PFSK-1 (cell line): ENCODE measurements at regions not wholly inside any gene's neighbourhood (a gene's known extent, or its start where the extent isn't known, plus 50 kb on each side); places are given as distances from the start of the nearest gene placed in this dataset.

Experiments used
- FOXP2 ChIP-seq: optimal IDR thresholded peaks from 2 replicates; pipeline ENCODE3; 2011; ENCODE audit warnings: borderline replicate concordance, control low read depth, inconsistent platforms; ENCODE audit not compliant: insufficient read depth; ENCODE audit errors: extremely low read length, extremely low read depth
- POLR2AphosphoS5 ChIP-seq: IDR thresholded peaks from 2 replicates; pipeline ENCODE4 v1.6.1; 2012; ENCODE audit warnings: low read depth, mild to moderate bottlenecking, control low read depth, low read length, moderate library complexity
- SIN3A ChIP-seq: IDR thresholded peaks from 2 replicates; pipeline ENCODE4 v1.6.1; 2012; ENCODE audit warnings: mild to moderate bottlenecking, low read length, moderate library complexity, borderline replicate concordance; ENCODE audit not compliant: insufficient read depth
- TAF1 ChIP-seq: IDR thresholded peaks from 2 replicates; pipeline ENCODE4 v1.6.1; 2012; ENCODE audit warnings: low read length, control low read depth, borderline replicate concordance; ENCODE audit not compliant: insufficient read depth
- TF ChIP-seq, protein P1 (sequence below), 2 experiments: IDR thresholded peaks; 2 replicates each; pipeline versions ENCODE4 v1.6.1 to v1.8.0; 2011 to 2012; ENCODE audit warnings: low read depth in 2 of 2, low read length in 2 of 2, control low read depth in 1 of 2, inconsistent platforms in 1 of 2, mild to moderate bottlenecking in 1 of 2, moderate library complexity in 1 of 2; ENCODE audit not compliant: insufficient read depth in 1 of 2

DNA sequence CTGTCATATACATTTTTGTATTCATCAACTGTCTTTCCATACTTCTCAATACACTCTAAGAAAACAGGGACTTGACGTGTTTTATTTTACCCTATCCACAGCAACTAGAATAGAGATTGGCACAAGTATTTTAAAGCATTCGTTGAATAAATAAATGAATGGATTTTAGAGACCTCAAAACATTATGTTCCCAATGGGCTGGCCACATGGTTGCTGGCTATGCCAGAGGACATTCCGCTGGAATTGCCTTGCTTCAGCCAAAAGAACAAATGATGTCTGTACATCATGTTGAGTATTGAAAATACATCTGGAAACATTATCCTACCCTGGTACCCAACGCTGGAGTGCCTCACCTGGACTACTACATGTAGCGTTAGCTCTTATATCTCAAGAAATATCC lies 132.8 kb upstream of the RAP1B start:
- TF ChIP-seq, protein P1, sequence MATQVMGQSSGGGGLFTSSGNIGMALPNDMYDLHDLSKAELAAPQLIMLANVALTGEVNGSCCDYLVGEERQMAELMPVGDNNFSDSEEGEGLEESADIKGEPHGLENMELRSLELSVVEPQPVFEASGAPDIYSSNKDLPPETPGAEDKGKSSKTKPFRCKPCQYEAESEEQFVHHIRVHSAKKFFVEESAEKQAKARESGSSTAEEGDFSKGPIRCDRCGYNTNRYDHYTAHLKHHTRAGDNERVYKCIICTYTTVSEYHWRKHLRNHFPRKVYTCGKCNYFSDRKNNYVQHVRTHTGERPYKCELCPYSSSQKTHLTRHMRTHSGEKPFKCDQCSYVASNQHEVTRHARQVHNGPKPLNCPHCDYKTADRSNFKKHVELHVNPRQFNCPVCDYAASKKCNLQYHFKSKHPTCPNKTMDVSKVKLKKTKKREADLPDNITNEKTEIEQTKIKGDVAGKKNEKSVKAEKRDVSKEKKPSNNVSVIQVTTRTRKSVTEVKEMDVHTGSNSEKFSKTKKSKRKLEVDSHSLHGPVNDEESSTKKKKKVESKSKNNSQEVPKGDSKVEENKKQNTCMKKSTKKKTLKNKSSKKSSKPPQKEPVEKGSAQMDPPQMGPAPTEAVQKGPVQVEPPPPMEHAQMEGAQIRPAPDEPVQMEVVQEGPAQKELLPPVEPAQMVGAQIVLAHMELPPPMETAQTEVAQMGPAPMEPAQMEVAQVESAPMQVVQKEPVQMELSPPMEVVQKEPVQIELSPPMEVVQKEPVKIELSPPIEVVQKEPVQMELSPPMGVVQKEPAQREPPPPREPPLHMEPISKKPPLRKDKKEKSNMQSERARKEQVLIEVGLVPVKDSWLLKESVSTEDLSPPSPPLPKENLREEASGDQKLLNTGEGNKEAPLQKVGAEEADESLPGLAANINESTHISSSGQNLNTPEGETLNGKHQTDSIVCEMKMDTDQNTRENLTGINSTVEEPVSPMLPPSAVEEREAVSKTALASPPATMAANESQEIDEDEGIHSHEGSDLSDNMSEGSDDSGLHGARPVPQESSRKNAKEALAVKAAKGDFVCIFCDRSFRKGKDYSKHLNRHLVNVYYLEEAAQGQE (IDR thresholded peaks at IDR 0.05; ENCODE audit: insufficient read depth in 1 of 2, low read depth in 2 of 2, low read length in 2 of 2), result no peak
- TF ChIP-seq TAF1 (no peak), POLR2AphosphoS5 (no peak), SIN3A (no peak), FOXP2 (no peak)

DNA sequence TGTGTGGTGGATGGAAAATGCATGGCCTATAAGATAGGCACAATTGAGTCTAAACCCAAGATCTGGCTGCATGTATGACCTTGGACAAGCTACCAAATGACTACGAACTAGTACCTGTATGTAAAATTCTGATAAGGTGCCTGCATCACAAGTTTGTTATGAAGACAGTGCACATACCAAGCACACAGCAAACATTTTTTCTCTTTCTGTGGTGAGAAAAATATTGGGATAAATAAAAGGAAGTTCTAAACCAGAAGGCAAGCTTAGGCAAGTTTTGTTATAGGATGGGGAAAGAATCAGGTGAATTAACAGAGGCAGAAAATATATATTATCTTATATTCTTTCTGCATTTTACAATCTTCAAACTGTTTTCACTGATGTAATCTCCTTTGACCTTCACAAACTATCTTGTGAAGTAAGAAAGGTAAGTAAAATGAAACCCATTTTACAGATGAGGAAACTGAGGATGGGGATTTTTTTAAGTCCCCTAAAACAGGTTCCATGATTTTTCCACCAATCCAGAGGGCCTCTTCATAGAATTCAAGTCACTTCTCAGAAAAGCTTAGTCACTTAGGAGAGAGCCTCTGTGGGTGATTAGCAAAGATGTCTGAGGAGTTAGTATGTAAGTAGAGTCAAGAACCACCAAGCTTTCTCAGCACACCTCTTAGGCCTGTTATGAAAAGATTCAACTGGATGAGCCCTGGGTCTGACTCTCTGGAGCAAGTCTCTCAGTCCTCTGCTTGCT lies 132.0 kb upstream of the RAP1B start:
- TF ChIP-seq TAF1 (no peak), SIN3A (no peak), POLR2AphosphoS5 (no peak), FOXP2 (no peak)
- TF ChIP-seq, protein P1 (IDR thresholded peaks at IDR 0.05; ENCODE audit: insufficient read depth in 1 of 2, low read depth in 2 of 2, low read length in 2 of 2), result no peak

DNA sequence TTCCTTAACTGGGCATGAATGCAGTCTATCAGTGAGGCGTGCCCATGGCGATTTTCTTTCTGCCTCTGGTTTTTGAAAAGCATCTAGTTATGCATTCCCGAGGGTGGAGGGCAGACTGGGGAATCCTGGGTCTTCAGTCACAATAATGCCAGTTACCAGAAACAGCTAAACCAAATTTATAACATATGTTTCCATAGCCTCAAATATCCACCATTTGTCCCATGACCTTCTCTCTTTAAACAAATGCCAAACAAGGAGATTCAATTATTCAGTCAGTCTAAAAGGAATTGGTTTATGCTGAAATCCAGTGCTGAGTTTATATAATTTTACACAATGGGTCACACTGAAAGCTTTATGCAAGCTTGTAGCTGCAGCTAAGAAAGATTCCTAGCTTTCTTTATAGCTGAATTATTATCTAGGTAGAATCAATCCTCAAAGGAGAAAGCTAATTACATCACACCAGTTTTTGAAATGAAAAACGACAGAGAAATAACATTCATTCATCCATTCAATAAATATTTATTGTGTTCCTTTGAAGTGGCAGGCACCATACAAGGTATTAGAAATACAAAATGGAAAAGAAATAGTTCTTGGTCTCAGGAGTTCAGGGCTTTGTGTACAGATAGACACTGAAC lies 131.3 kb upstream of the RAP1B start:
- no peak for TF ChIP-seq TAF1

DNA sequence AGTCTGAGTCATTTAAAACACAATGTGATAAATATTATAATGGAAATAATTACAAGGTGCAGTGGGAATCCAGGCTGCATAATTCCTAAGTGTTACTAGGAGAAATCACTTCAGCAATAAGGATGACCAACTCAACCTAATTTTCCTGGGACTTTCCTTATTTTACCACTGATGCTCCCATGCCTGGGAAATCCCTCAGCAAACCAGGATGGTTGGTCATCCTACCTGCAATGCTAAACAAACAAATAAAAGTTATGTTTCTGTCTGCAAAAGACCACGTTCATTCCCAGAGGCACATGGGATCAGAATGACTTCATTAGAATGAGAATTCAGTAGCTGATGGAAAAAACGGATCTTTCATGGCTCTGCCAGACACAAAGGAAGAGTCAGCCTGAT lies 130.8 kb upstream of the RAP1B start:
- TF ChIP-seq, protein P1 (IDR thresholded peaks at IDR 0.05; ENCODE audit: insufficient read depth in 1 of 2, low read depth in 2 of 2, low read length in 2 of 2), result no peak
- TF ChIP-seq SIN3A (no peak), FOXP2 (no peak)

DNA sequence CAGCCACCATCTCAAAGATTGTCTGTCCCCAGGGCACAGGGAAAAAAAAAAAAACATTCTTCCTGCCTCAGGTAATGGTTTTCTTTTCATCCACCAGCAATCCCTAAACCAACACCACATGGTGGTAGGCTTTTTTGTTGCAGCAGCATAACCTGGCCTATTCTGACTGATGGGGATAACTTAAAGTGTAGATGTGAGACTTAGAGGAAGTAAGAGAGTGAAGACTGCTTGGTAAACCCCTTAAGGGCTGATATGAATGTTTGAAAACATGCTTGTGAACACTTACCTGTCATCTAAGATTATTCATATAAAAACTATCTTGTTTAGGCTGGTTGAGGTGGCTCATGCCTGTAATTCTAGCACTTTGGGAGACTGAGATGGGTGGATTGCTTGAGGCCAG lies 130.2 kb upstream of the RAP1B start:
- TF ChIP-seq, protein P1 (IDR thresholded peaks at IDR 0.05; ENCODE audit: insufficient read depth in 1 of 2, low read depth in 2 of 2, low read length in 2 of 2), result no peak
- no peak for TF ChIP-seq SIN3A
- no peak for TF ChIP-seq POLR2AphosphoS5
- no peak for TF ChIP-seq FOXP2
- no peak for TF ChIP-seq TAF1
